OCI-LY1 (cell line): ENCODE measurements at regions not wholly inside any gene's neighbourhood (a gene's known extent, or its start where the extent isn't known, plus 50 kb on each side); places are given as distances from the start of the nearest gene placed in this dataset.
"Not testable (repeated sequence)": the region's sequence is repeated elsewhere in the genome, so short reads cannot be mapped to it uniquely, and the experiment has no call there.

ENCODE experiments used
- CTCF ChIP-seq: fragments of 200-600 bp; sonication (generic), shearing (Covaris generic); IDR thresholded peaks from 2 replicates; pipeline ENCODE4 v1.5.1; 2017; ENCODE audit warnings: mild to moderate bottlenecking, antibody characterized with exemption, low read length, moderate library complexity, mixed read lengths
- EZH2 ChIP-seq: fragments of 200-600 bp; sonication (generic), shearing (Covaris generic); IDR thresholded peaks from 2 replicates; pipeline ENCODE4 v1.8.0; 2017; ENCODE audit warnings: borderline replicate concordance, mixed run types, mild to moderate bottlenecking, antibody characterized with exemption, low read length, moderate library complexity, mixed read lengths

GRCh38 chr20:40955826-40956225 lies 72.8 kb upstream of the TOP1 start:
- not testable (repeated sequence) for TF ChIP-seq EZH2, CTCF
